HG02610 (cell line): ENCODE measurements at regions not wholly inside any gene's neighbourhood (a gene's known extent, or its start where the extent isn't known, plus 50 kb on each side); places are given as distances from the start of the nearest gene placed in this dataset.

Experiments
- ATAC-seq: cut with Tn5 transposase; IDR thresholded peaks from one replicate; pipeline ENCODE4 v1.9.1; 2021; ENCODE audit warnings: mild to moderate bottlenecking, moderate library complexity; ENCODE audit not compliant: unreplicated experiment

GRCh38 chr6:19312241-19312978, 524.8 kb upstream of the ID4 start:
- ATAC-seq: no peak

DNA sequence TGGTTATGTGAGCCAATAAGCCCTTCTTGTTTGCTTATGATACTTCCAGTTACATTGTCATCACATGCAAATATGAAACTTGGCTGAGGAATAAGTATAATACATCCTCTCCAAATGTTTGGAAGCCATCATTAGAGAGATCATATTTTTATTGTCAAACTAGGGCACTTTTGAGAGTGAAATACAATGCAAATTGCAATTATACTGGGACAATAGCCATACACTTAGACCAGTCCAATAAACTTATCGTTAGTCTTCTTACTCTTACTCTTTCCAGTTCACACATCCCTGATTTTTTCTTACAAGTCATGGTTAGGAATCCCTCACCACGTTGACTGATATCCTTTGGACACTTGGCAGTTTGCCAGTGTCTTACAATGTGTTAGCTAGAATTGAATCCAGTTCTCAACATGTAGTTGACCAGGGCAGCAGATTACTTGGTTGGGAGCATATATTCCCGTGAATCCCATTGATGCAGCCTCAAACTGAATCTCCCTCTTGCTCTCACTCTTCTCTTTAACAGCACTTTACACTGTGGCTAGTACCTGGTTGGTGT, 519.7 kb upstream of the ID4 start:
- no peak for ATAC-seq

- no peak for ATAC-seq
Observed at GRCh38 chr6:19319005-19319404, 518.2 kb upstream of the ID4 start.

- no peak for ATAC-seq
Observed at GRCh38 chr6:19320111-19320581, 517.0 kb upstream of the ID4 start.

- ATAC-seq: no peak
Observed at GRCh38 chr6:19322691-19323485, 514.3 kb upstream of the ID4 start.

- no peak for ATAC-seq
Observed at GRCh38 chr6:19324376-19324775, 512.8 kb upstream of the ID4 start.

DNA sequence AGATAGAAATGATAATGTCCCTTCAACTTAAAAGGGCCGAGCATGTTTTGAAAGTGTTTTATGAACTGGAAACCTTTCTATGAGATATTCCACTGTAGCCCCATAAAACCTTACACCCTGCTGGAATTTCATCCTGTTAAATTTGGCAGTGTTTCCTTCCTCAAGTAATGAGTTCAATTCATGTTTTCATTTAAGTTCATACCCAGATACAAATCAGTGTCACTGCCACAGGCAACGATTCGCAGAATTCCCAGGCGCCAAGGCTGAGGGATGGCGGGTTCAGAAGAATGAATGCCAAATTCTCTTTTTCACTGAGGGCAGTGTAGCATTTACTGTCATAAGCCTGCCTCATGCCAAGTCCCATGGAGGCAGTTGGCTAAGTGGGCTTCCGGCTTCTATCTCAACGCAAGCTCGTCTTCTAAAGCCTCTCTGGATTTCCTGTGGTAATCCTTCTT, 511.8 kb upstream of the ID4 start:
- ATAC-seq: no peak

DNA sequence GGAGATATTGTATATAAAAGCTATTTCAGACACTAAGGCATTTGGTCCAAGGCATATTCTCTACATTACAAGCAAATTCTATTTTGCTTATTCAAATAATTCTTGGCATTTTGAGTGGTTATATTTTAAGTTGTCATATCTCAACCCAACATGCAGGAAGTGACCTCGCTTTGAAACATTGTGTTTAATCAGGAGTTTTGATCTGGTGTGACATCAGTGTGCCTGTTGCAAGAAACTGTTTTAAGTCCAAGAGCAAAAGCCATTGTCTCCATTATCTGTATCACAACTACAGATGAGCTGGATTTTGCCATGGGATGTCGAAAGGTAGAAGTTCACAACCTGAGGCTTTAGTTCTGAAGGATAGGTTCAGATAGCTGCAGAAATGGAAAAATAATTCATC, 509.9 kb upstream of the ID4 start:
- no peak for ATAC-seq

- ATAC-seq: no peak
Observed at GRCh38 chr6:19327661-19328060, 509.5 kb upstream of the ID4 start.

- no peak for ATAC-seq
Observed at GRCh38 chr6:19329078-19329477, 508.1 kb upstream of the ID4 start.

DNA sequence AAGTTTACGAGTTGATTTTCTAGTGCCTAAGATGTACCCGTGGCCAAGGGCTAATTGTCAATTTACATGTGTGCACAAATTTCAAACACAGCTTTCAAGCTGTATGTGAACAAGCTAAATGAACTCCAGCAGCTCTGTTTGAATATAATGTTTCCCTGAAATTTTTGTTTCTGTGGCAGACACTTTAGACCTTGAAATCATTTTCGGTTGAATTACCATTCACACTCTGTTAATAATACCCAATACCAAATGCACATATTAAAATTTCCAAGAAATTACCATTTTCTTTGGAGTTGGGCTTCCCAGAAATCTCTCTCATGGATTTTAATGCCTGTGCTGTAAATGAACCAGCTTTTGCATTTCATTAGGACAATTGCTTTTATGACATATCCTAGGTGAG, 506.1 kb upstream of the ID4 start:
- no peak for ATAC-seq

- ATAC-seq: no peak
Observed at GRCh38 chr6:19332806-19333460, 504.2 kb upstream of the ID4 start.

DNA sequence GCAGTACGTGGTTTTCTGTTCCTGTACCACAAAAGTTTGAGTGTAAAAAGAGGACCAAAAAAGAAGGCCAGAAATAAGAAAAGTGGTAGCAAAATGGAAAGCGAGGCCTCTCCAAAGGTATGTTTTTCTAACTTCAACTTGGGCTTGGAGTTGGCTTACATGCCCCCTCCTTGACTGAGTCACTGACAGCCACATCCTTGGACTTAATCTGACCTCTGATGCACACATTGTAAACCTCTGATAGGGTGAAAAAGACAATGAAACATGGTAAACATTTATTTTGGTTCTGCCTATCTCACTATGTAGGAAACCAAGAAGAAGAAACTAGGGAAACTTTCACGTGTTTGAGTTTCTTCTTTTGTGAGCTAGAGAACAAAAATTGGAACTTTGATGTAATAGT, 503.2 kb upstream of the ID4 start:
- no peak for ATAC-seq

- ATAC-seq: no peak
Observed at GRCh38 chr6:19336579-19336978, 500.6 kb upstream of the ID4 start.

- no peak for ATAC-seq
Observed at GRCh38 chr6:19337101-19337500, 500.1 kb upstream of the ID4 start.

DNA sequence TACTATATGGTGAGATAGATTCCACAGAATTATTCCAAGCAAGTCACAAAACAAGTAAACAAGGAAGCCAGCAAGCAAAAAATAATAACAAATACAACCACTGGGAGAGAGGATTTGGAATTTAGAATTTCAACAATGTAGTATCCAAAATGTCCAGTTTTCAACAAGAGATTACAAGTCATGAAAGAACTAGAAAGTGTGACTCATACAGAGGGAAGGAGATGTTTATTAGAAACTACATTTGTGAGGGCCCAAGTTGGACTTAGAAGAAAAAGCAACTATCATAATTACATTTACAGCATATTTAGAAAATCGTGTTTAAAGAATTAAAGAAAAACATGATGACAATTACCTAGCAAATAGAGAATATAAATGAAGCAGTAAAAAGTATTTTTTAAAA, 494.6 kb upstream of the ID4 start:
- ATAC-seq: no peak

GRCh38 chr6:19349429-19349828, 487.7 kb upstream of the ID4 start:
- no peak for ATAC-seq

DNA sequence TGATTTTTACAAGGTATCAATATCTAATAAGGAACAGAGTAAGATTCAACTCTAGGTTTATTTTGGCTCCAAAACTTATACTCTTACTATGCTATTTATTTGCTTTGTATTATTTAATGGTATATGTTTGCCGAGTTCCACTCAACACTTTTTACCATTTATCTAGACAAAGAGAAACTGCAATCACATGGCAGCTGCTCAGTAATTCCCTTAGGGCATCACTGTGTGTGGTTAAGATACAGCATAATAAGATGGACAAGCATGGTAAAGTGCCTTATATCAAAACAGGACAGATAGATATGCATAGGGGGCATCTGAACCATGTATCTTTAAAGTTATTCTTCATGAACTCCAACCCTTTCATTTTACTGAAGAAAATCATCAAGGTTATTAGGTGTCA, 483.0 kb upstream of the ID4 start:
- ATAC-seq: no peak

GRCh38 chr6:19356692-19357091, 480.5 kb upstream of the ID4 start:
- ATAC-seq: no peak

DNA sequence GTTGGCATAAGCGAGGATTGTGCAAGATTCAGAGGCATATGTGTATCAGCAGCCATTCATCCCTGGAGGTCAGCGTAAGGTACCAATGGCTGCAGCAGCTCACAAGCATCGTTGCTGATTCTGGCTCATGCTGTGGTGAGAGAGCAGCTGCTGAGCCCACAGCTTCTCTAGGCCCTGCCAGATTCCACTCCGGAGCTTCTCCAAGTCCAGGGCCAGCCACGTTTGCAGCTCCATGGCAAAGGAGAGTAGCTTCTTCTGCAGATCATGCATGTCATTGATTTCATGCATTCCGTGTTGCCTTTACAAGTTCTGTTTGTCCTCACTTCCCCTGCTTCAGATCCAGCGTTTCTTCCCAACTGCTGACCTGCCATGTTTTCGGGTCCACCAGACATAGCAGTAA, 474.8 kb upstream of the ID4 start:
- no peak for ATAC-seq

DNA sequence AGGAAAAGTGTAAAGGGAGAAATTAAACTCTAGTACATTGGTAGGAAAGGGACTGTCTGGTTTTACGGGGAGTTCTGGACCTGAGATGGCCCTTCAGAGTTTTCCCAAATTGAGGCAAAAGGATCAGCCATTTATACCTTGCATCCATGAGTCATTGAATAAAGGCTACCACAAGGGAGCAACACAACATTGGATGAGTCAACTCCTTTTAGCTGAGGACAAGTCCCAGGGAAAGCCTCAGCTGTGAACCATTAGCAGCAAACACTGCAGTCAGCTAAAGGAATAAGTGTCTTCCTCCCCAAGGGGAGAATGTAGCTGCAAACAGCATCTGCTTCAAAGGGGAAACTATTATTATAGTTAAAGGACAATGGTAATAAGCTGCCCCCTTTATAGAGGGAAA, 468.7 kb upstream of the ID4 start:
- ATAC-seq: no peak
